B cell (primary cell): ENCODE measurements at regions not wholly inside any gene's neighbourhood (a gene's known extent, or its start where the extent isn't known, plus 50 kb on each side); places are given as distances from the start of the nearest gene placed in this dataset.

Source experiments
- ATAC-seq: fragments of 200-7000 bp; cut with Tn5 transposase; one replicate; pipeline ENCODE4 v1.10.0; 2021; ENCODE audit warnings: low read depth, mild to moderate bottlenecking, moderate number of reproducible peaks, moderate library complexity
- CTCF ChIA-PET: fragments of 350-600 bp; sonication (Branson Sonifier 250); formaldehyde crosslinking; loops from one replicate; lab custom pipeline; 2021; ENCODE audit warnings: antibody characterized with exemption, inconsistent platforms; lab: Charles Lee
- POLR2A ChIA-PET: fragments of 350-600 bp; sonication (Branson Sonifier 250); formaldehyde crosslinking; loops from one replicate; lab custom pipeline; 2021; ENCODE audit warnings: antibody characterized with exemption; lab: Charles Lee
- DNase-seq: peaks from one replicate; pipeline ENCODE4 v3.0.0; 2013
- H2AFZ ChIP-seq: 2 replicates; pipeline ENCODE4 v1.6.1; 2012; ENCODE audit warnings: mild to moderate bottlenecking, low read depth, low read length; ENCODE audit not compliant: insufficient read depth, poor library complexity, severe bottlenecking
- H3K27ac ChIP-seq, 2 donors: 1 replicate in 1 of 2; 2 replicates in 1 of 2; pipeline ENCODE4 v1.5.1; 2012 to 2013; ENCODE audit warnings: low read length in 2 of 2, mild to moderate bottlenecking in 2 of 2, moderate library complexity in 1 of 2
- H3K27me3 ChIP-seq, 4 experiments: fragments of 200-600 bp in 1 of 4; sonication (generic) in 1 of 4; replicated peaks in 1 of 4; 1 replicate in 2 of 4; 2 replicates in 2 of 4; pipeline versions ENCODE4 v1.6.1 to v1.7.0; 2013 to 2016; ENCODE audit warnings: low read length in 3 of 4, mild to moderate bottlenecking in 2 of 4, mixed read lengths in 1 of 4, moderate library complexity in 1 of 4; ENCODE audit not compliant: insufficient read depth in 4 of 4, control insufficient read depth in 3 of 4; ENCODE audit errors: control extremely low read depth in 1 of 4
- H3K36me3 ChIP-seq, 2 experiments: replicated peaks in 1 of 2; 1 replicate in 1 of 2; 2 replicates in 1 of 2; pipeline versions ENCODE4 v1.6.1 to v1.7.1; 2013; ENCODE audit warnings: low read length in 1 of 2; ENCODE audit not compliant: insufficient read depth in 2 of 2, control insufficient read depth in 1 of 2; ENCODE audit errors: control extremely low read depth in 1 of 2, extremely low read depth in 1 of 2
- H3K4me1 ChIP-seq, 2 donors: fragments of 200-600 bp in 1 of 2; sonication (generic) in 1 of 2; 1 replicate in 1 of 2; 2 replicates in 1 of 2; pipeline versions ENCODE4 v1.5.1 to v1.6.1; 2013 to 2017; ENCODE audit warnings: low read length in 2 of 2; ENCODE audit not compliant: control insufficient read depth in 2 of 2, insufficient read depth in 2 of 2
- H3K4me2 ChIP-seq: replicated peaks from 2 replicates; pipeline ENCODE3; 2012; ENCODE audit warnings: mild to moderate bottlenecking, low read depth, low read length; ENCODE audit not compliant: poor library complexity, severe bottlenecking
- H3K4me3 ChIP-seq, 5 experiments: fragments of 200-600 bp in 1 of 5; sonication (generic) in 1 of 5; 1 replicate in 3 of 5; 2 replicates in 2 of 5; pipeline versions ENCODE4 v1.5.1 to v1.7.0; 2011 to 2016; ENCODE audit warnings: low read length in 4 of 5, mild to moderate bottlenecking in 4 of 5, low read depth in 2 of 5, control low read depth in 1 of 5, moderate library complexity in 1 of 5; ENCODE audit not compliant: insufficient read depth in 1 of 5; ENCODE audit errors: control extremely low read depth in 1 of 5, extremely low read depth in 1 of 5
- H3K79me2 ChIP-seq: fragments of 200-600 bp; sonication (generic); one replicate; pipeline ENCODE4 v1.6.0; 2016; ENCODE audit warnings: low read length; ENCODE audit not compliant: control insufficient read depth, insufficient read depth
- H3K9ac ChIP-seq: fragments of 200-600 bp; sonication (generic); 2 replicates; pipeline ENCODE4 v1.6.1; 2017; ENCODE audit warnings: mild to moderate bottlenecking, low read length, moderate library complexity
- H3K9me3 ChIP-seq, 3 donors: one replicate each; pipeline versions ENCODE4 v1.6.1 to v1.7.1; 2013; ENCODE audit warnings: low read length in 2 of 3; ENCODE audit not compliant: control insufficient read depth in 2 of 3, insufficient read depth in 1 of 3; ENCODE audit errors: control extremely low read depth in 1 of 3
- H4K20me1 ChIP-seq: 2 replicates; pipeline ENCODE4 v1.6.0; 2012; ENCODE audit warnings: mild to moderate bottlenecking, low read length; ENCODE audit not compliant: insufficient read depth, control insufficient read depth, poor library complexity, severe bottlenecking
- H3K27ac Mint-ChIP-seq: one replicate; pipeline ENCODE4 v1.8.0; 2021; ENCODE audit warnings: mixed read lengths
- H3K27me3 Mint-ChIP-seq: one replicate; pipeline ENCODE4 v1.8.0; 2021; ENCODE audit warnings: mixed read lengths
- H3K4me1 Mint-ChIP-seq: one replicate; pipeline ENCODE4 v1.8.0; 2021; ENCODE audit warnings: mixed read lengths
- H3K4me3 Mint-ChIP-seq: one replicate; pipeline ENCODE4 v1.8.0; 2021; ENCODE audit warnings: mixed read lengths
- H3K9me3 Mint-ChIP-seq: one replicate; pipeline ENCODE4 v1.8.0; 2022; ENCODE audit warnings: mixed read lengths; ENCODE audit not compliant: insufficient read depth
- CTCF ChIP-seq: fragments of 200-600 bp; IDR thresholded peaks from one replicate; pipeline ENCODE4 v1.8.0; 2022; ENCODE audit warnings: antibody characterized with exemption, mild to moderate bottlenecking
- EZH2 ChIP-seq: IDR thresholded peaks from 2 replicates; pipeline ENCODE4 v1.6.1; 2012; ENCODE audit warnings: borderline replicate concordance, low read depth, mild to moderate bottlenecking, moderate library complexity, low read length; ENCODE audit not compliant: insufficient read depth, poor library complexity, severe bottlenecking
- WGBS: methylation state at CpG from one replicate; pipeline ENCODE4 v1.1.5; 2013; ENCODE audit warnings: missing lambda C conversion rate; ENCODE audit not compliant: insufficient coverage; 5-methylcytosine and 5-hydroxymethylcytosine counted together
- intact Hi-C: fragments of 100-400 bp; cut with micrococcal nuclease; formaldehyde crosslinking; loops from one replicate; pipeline ENCODE4 v1.10.0; 2022

- Histone ChIP-seq H3K27ac (no peak overlapping the region), H3K9ac (no peak overlapping the region), H3K4me1 (no peaks in the 10 kb centered on the region), H3K9me3 (no peaks in the 10 kb centered on the region), H4K20me1 (no peaks in the 10 kb centered on the region), H3K4me3 (no peak overlapping the region), H3K4me2 (no peak overlapping the region), H3K79me2 (no peaks in the 10 kb centered on the region), H3K27me3 (no peaks in the 10 kb centered on the region), H2AFZ (no peak overlapping the region), H3K36me3 (no peaks in the 10 kb centered on the region)
- TF ChIP-seq CTCF (no peak), EZH2 (no peak)
- no peak for DNase-seq
- CTCF ChIA-PET: no interaction called here
- ATAC-seq: no peak
- intact Hi-C loops: no loop called here
- no peaks in the 10 kb centered on the region for H3K4me1 Mint-ChIP-seq
- 93% methylated on average over 11 of the region's 12 CpGs for WGBS
- peaks cover 7% of the 10 kb centered on the region for H3K27me3 Mint-ChIP-seq
- no peaks in the 10 kb centered on the region for H3K9me3 Mint-ChIP-seq
- POLR2A ChIA-PET: no interaction called here
- H3K27ac Mint-ChIP-seq: no peak overlapping the region
- no peak overlapping the region for H3K4me3 Mint-ChIP-seq
Observed at GRCh38 chr4:25564836-25565235, 90.8 kb upstream of the SLC34A2 start.

GRCh38 chr4:25567253-25567652 lies 88.4 kb upstream of the SLC34A2 start:
- intact Hi-C loops: no loop called here
- DNase-seq (no peak), ATAC-seq (no peak)
- no peak overlapping the region for H3K9ac ChIP-seq
- no peaks in the 10 kb centered on the region for H4K20me1 ChIP-seq
- POLR2A ChIA-PET: no interaction called here
- H3K36me3 ChIP-seq: no peaks in the 10 kb centered on the region
- H3K27ac ChIP-seq: no peak overlapping the region
- TF ChIP-seq EZH2: no peak
- TF ChIP-seq CTCF: no peak
- H3K4me3 ChIP-seq: no peak overlapping the region
- Mint-ChIP-seq H3K4me1 (no peaks in the 10 kb centered on the region), H3K27ac (no peak overlapping the region), H3K4me3 (no peak overlapping the region), H3K9me3 (no peaks in the 10 kb centered on the region), H3K27me3 (peaks cover 7% of the 10 kb centered on the region)
- H3K4me1 ChIP-seq: no peaks in the 10 kb centered on the region
- H3K4me2 ChIP-seq: no peak overlapping the region
- CTCF ChIA-PET: no interaction called here
- no peak overlapping the region for H2AFZ ChIP-seq
- no CpG with 5 or more reads among the region's 2 CpGs for WGBS
- H3K27me3 ChIP-seq: no peaks in the 10 kb centered on the region
- H3K9me3 ChIP-seq: peaks cover 0 to 2% (median 0%) of the 10 kb centered on the region in 3 donors
- no peaks in the 10 kb centered on the region for H3K79me2 ChIP-seq
